ENCODE measurements at regions not wholly inside any gene's neighbourhood (a gene's known extent, or its start where the extent isn't known, plus 50 kb on each side); places are given as distances from the start of the nearest gene placed in this dataset.
"Not testable (repeated sequence)": the region's sequence is repeated elsewhere in the genome, so short reads cannot be mapped to it uniquely, and the experiment has no call there.

GRCh38 chr16:17984810-17985209, 351.7 kb downstream of the NPIPA8 start:
- DNase-seq (ENCODE audit: low read depth in 2 of 2), result no peak

DNA sequence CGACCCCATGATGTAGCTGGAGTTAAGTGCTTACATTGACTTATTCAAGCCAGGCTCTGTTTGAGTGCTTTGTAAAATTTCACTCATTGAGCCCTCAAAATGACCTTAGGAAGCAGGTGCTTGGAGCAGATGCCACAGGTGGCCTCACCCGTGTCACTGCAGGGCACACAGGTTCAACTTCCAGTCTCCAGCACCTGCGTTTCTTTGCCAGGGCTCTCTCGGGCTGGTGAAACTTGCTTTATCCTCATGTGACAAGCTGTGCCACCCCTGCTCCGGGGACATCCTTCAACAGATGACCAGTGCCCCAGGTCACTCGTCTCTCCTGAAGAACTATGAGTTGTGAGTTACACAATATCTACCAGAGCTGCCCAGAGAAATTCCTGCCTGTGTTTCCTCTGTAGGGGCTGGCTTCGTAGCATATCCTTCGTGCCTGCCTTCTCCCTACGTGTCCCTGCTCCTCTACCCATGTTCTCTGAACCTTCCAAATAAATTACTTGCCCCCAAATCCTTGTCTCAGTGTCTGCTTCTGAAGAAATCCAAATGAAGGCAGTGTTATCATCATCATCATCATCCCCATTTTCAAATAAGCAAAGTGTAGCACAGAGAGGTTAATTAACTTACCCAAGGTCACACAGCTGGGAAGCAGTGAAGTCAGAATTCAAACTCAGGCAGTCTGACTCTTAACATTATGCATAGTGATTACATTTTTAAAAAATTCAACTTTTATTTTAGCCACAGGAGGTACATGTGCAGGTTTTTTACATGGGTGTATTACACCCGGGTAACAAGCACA, 352.5 kb downstream of the NPIPA8 start:
- DNase-seq (ENCODE audit: low read depth in 2 of 2), result no peak

GRCh38 chr16:17983114-17983513, 353.4 kb downstream of the NPIPA8 start:
- DNase-seq (ENCODE audit: low read depth in 2 of 2), result no peak

- no peak for DNase-seq (ENCODE audit: low read depth in 2 of 2)
Observed at GRCh38 chr16:17977260-17977659, 359.3 kb downstream of the NPIPA8 start.

- no peak for DNase-seq (ENCODE audit: low read depth in 2 of 2)
Observed at GRCh38 chr16:17972460-17972943, 364.0 kb downstream of the NPIPA8 start.

- no peak for DNase-seq (ENCODE audit: low read depth in 2 of 2)
Observed at GRCh38 chr16:17970816-17971331, 365.7 kb downstream of the NPIPA8 start.

DNA sequence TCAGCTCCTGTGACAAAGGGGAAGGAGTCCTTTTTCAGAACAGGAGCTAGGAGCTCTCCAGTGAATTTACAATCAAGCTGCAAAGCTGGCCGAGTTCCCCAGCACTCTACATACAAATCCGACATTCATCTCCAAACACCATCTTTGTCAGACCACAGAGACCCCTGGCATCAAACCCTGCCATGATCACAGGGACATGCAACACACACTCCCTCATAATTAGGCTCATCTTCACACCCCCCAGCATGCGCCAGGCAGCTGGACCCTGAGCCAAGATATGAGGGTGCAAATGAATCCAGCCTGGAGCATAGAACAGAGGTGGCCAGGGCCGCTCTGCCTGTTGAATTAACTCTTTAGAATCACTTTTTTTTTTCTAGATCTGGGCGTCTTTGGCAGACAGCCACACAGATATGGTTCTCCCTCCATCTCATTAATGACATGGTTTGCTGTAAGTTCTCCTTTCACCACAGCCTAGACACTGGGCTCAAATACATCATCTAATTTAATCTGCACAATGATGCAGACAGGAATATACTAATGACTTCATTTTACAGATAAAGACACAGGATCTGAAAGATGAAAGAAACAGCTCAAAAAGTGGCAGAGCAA, 366.3 kb downstream of the NPIPA8 start:
- no peak for DNase-seq (ENCODE audit: low read depth in 2 of 2)

DNA sequence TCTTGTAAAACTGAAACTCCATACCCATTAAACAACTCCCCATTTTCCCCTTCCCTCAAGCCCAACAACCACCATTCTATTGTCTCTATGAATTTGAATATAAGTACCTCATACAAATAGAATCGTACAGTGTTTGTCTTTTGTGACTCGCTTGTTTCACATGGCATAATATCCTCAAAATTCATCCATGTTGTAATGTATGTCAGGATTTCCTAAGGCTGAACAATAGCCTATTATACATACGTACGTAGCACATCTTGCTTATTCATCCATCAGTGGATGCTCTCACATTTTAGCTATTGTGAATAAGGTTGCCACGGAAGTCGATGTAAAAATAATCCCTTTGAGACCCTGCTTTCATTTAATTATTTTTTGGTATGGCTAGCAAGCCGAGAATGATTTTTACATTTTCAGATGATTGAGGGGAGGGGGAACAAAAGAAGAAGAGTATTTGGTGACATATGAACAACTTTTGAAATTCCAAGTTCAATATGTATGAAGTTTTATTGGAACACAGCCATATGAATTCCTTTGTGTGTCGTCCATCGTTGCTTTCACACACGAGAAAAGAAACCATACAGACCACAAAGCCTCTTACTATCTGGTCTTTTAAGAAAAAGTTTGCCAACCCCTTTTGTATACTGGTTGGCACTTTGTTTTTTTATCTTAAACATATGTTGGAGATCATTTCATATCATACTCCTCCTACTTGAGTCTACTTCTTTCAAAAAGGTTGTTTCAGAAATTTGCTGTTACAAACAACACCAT, 371.2 kb downstream of the NPIPA8 start:
- DNase-seq (ENCODE audit: low read depth in 2 of 2), result no peak

DNA sequence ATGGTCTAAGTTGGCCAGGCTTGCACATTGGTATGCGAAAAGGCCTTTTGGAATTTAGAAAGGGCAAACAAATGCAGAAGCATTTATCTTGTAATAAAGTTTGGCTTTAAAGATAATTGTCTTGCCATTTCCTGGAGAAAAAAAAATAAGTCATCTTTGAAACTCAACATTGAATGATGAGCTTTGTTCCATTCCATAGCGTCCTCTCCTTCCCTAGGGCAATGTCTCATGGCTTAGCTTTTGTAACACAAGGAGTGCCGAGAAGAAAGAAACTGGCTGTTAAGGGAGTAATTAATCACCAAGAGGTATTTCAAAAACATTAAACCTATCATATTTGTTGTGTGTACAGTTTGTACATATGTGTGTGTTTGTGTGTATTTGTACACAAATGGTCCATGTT, 372.3 kb downstream of the NPIPA8 start:
- DNase-seq (ENCODE audit: low read depth in 2 of 2), result no peak

- no peak for DNase-seq (ENCODE audit: low read depth in 2 of 2)
Observed at GRCh38 chr16:17963185-17963836, 373.2 kb downstream of the NPIPA8 start.

DNA sequence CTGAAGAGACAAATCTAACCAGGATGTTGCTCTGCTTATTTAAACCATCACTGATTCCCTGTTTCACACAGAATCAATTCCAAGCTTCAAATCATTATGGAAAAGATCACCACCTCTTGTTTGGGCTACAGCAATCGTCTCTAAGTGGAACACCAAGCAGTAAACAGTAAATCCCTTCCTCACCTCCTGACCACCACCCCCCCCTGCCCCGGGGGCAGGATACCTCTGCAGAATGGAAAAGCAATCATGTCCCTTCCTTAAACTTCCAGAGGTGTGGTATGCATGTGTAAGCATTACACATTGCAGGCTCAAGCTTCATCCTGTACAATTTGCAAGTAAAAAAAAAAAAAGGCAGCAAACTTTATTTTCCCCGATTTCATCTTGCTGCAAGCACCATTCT, 373.8 kb downstream of the NPIPA8 start:
- DNase-seq (ENCODE audit: low read depth in 2 of 2), result no peak

GRCh38 chr16:17961822-17962221, 374.7 kb downstream of the NPIPA8 start:
- not testable (repeated sequence) for DNase-seq (ENCODE audit: low read depth in 2 of 2)

GRCh38 chr16:17951378-17951777, 385.2 kb downstream of the NPIPA8 start:
- peak; percentile 5 to 9 for DNase-seq (ENCODE audit: low read depth in 2 of 2)

- no peak for DNase-seq (ENCODE audit: low read depth in 2 of 2)
Observed at GRCh38 chr16:17949982-17950250, 386.6 kb downstream of the NPIPA8 start.

DNA sequence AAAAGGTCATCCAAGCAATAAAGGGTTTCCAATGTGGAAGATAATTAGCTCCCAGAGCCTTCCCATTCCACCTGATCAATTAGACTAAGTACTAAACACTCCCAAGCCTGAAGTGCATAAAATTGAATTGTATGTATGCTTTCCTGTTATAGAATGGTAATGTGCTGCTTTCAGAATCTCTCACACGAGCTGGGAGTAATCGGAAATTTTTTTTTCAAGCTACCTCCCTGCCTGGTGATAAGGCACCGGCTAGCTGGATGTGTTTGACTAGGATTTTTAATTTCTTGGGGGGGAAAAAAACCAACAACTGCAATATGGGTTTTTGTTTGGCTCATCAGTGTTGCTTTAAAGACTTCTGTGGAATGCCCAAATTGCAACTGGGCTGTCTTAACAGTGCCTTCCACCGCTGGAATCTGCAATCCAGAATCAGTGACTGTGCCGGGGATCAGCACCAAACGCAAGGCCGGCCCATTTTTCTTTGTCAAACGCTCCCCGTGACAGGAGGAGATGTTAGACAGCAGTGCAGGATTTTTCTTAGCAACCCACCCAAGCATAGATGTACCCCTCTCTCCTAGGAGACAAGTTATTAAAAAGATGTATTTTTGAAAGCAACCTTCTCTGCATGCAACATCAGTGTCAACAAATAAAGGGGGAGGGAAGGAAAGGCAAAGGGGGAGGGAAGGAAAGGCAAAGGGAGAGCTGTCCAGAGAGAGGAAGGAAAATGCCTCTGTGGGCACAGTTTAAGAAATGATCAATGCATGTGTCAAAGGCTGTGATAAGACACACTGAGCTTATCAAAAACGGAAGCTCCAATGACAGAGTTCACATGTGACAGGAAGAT, 387.2 kb downstream of the NPIPA8 start:
- DNase-seq (ENCODE audit: low read depth in 2 of 2), result no peak

DNA sequence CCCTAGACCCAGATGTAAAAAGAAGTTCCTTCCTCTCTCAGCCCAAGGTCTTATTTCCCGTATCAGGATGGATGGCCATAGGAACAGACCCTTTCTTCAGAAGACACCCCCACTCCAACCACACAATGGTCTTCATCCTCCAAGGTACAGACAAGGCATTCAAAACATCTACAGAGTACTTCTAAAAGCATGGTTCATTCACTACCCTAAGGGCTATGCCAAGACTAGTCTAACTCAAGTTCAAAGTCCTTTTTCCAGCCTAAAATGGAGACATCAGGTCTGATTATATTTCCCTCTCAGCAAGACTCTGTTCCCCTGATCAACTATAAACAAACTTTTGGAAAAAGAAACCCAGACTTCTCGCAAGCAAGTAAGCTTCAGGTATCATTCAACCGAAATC, 388.9 kb downstream of the NPIPA8 start:
- DNase-seq (ENCODE audit: low read depth in 2 of 2), result no peak

GRCh38 chr16:17947165-17947564, 389.4 kb downstream of the NPIPA8 start:
- DNase-seq (ENCODE audit: low read depth in 2 of 2), result no peak

DNA sequence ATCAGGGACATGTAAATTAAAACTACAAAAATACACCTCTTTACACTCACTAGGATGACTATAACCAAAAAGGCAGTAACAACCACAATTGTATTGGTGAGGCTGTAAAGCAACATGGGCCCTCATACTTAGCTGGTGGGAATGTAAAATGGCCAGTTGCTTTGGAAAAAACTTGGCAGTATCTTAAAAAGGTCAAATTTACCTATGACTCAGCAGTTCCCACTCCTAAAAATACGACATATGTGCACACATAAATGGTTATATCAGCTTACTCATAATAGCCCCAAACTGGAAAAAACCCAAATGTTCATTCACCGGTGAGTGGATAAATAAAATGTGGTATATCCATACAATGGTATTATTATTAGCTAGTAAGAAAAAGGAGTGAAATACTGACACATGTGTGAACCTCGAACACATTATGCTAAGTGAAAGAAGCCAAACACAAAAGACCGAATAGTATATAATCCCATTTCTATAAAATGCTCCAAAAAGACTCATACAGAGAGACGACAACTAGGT, 391.4 kb downstream of the NPIPA8 start:
- no peak for DNase-seq (ENCODE audit: low read depth in 2 of 2)

GRCh38 chr16:17944345-17944744, 392.2 kb downstream of the NPIPA8 start:
- DNase-seq (ENCODE audit: low read depth in 2 of 2), result no peak

DNA sequence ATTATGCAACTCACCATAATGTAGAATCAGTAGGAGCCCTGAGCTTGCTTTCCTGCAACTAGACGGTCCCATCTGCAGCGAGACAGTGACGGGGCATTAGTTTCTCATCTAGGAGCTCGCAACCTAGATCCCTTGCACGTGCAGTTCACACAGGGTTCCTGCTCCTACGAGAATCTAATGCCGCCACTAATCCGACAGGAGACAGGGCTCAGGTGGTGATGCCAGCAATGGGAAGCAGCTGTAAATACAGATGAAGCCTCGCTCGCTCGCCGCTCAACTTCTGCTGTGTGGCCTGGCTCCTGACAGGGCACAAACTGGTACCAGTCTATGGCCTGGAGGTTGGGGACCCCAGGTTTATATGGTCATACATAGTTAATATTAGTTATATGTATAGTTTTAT, 394.5 kb downstream of the NPIPA8 start:
- no peak for DNase-seq (ENCODE audit: low read depth in 2 of 2)
